Neural cell (in vitro differentiated cells): ENCODE measurements at regions not wholly inside any gene's neighbourhood (a gene's known extent, or its start where the extent isn't known, plus 50 kb on each side); places are given as distances from the start of the nearest gene placed in this dataset.

Experiments used
- H2AFZ ChIP-seq: fragments of 200-600, 300-800 bp; sonication (generic), shearing (Covaris generic); 2 replicates; pipeline ENCODE4 v1.6.0; 2014; ENCODE audit warnings: low read depth, mild to moderate bottlenecking, antibody characterized with exemption, low read length, moderate library complexity
- H3F3A ChIP-seq: fragments of 200-600 bp; shearing (Covaris generic); 2 replicates; pipeline ENCODE4 v1.6.1; 2016; ENCODE audit warnings: mild to moderate bottlenecking, moderate library complexity, mixed read lengths, antibody characterized with exemption, low read length; ENCODE audit not compliant: insufficient read depth, poor library complexity, severe bottlenecking
- H3K27ac ChIP-seq: fragments of 200-600, 300-800 bp; sonication (generic), shearing (Covaris generic); 2 replicates; pipeline ENCODE4 v1.5.1; 2014; ENCODE audit warnings: mild to moderate bottlenecking, low read length, moderate library complexity
- H3K27me3 ChIP-seq: fragments of 300-800, 200-600 bp; sonication (generic), shearing (Covaris generic); 2 replicates; pipeline ENCODE4 v1.6.0; 2014; ENCODE audit warnings: mild to moderate bottlenecking, low read depth, low read length, moderate library complexity; ENCODE audit not compliant: insufficient read depth
- H3K36me3 ChIP-seq: fragments of 300-800, 200-600 bp; sonication (generic), shearing (Covaris generic); 2 replicates; pipeline ENCODE4 v1.5.1; 2014; ENCODE audit warnings: mild to moderate bottlenecking, antibody characterized with exemption, low read length, moderate library complexity; ENCODE audit not compliant: insufficient read depth
- H3K4me2 ChIP-seq: fragments of 300-800, 200-600 bp; sonication (generic), shearing (Covaris generic); 2 replicates; pipeline ENCODE4 v1.6.0; 2014; ENCODE audit warnings: mild to moderate bottlenecking, low read length
- H3K4me3 ChIP-seq: fragments of 300-800, 200-600 bp; sonication (generic), shearing (Covaris generic); 2 replicates; pipeline ENCODE4 v1.5.1; 2014; ENCODE audit warnings: mild to moderate bottlenecking, low read length, moderate library complexity
- H3K79me2 ChIP-seq: fragments of 200-600 bp; shearing (Covaris generic); replicated peaks from 2 replicates; pipeline ENCODE4 v1.6.0; 2014; ENCODE audit warnings: mild to moderate bottlenecking, low read length, moderate library complexity; ENCODE audit not compliant: insufficient read depth
- H3K9ac ChIP-seq: fragments of 300-800, 200-600 bp; sonication (generic), shearing (Covaris generic); 2 replicates; pipeline ENCODE4 v1.6.1; 2016; ENCODE audit warnings: mild to moderate bottlenecking, low read length, mixed read lengths
- H3K9me2 ChIP-seq: fragments of 200-600 bp; shearing (Covaris generic); 2 replicates; pipeline ENCODE4 v1.6.1; 2016; ENCODE audit warnings: mild to moderate bottlenecking, low read length, mixed read lengths; ENCODE audit not compliant: insufficient read depth
- H3K9me3 ChIP-seq: fragments of 200-600, 300-800 bp; sonication (generic), shearing (Covaris generic); 2 replicates; pipeline ENCODE4 v1.6.1; 2016; ENCODE audit warnings: mild to moderate bottlenecking, mixed run types, low read length, moderate library complexity, mixed read lengths
- H4K20me1 ChIP-seq: fragments of 200-600 bp; shearing (Covaris generic); 2 replicates; pipeline ENCODE4 v1.6.1; 2016; ENCODE audit warnings: mild to moderate bottlenecking, mixed run types; ENCODE audit not compliant: insufficient read depth
- EP300 ChIP-seq: fragments of 450-650 bp; conservative IDR thresholded peaks from 2 replicates; pipeline ENCODE4 v1.6.1; 2014; ENCODE audit warnings: antibody characterized with exemption, mild to moderate bottlenecking, moderate library complexity; ENCODE audit not compliant: poor library complexity, severe bottlenecking
- EZH2 ChIP-seq: fragments of 200-600, 300-800 bp; shearing (Covaris generic), sonication (generic); IDR thresholded peaks from 2 replicates; pipeline ENCODE4 v1.6.1; 2014; ENCODE audit warnings: antibody characterized with exemption, low read length, borderline replicate concordance, mild to moderate bottlenecking; ENCODE audit not compliant: insufficient read depth, poor library complexity, severe bottlenecking
- MXI1 ChIP-seq: fragments of 450-650 bp; conservative IDR thresholded peaks from 2 replicates; pipeline ENCODE4 v1.6.1; 2014; ENCODE audit warnings: antibody characterized with exemption, mild to moderate bottlenecking; ENCODE audit not compliant: poor library complexity, severe bottlenecking
- POLR2AphosphoS5 ChIP-seq: IDR thresholded peaks from 2 replicates; pipeline ENCODE4 v1.6.1; 2012
- RAD21 ChIP-seq: fragments of 450-650 bp; conservative IDR thresholded peaks from 2 replicates; pipeline ENCODE4 v1.6.1; 2014; ENCODE audit warnings: antibody characterized with exemption, mild to moderate bottlenecking, moderate library complexity
- SMC3 ChIP-seq: fragments of 450-650 bp; conservative IDR thresholded peaks from 2 replicates; pipeline ENCODE4 v1.6.1; 2014; ENCODE audit warnings: antibody characterized with exemption, mild to moderate bottlenecking, moderate library complexity; ENCODE audit not compliant: poor library complexity
- TAF1 ChIP-seq: IDR thresholded peaks from 2 replicates; pipeline ENCODE4 v1.6.1; 2012; ENCODE audit warnings: low read depth
- TF ChIP-seq, protein P1 (sequence below): fragments of 450-650 bp; IDR thresholded peaks from 2 replicates; pipeline ENCODE4 v1.5.1; 2014; ENCODE audit warnings: antibody characterized with exemption, mild to moderate bottlenecking, moderate library complexity; ENCODE audit not compliant: poor library complexity, severe bottlenecking
- TF ChIP-seq, protein P2 (sequence below): IDR thresholded peaks from 2 replicates; pipeline ENCODE4 v1.6.1; 2012; ENCODE audit warnings: borderline replicate concordance

DNA sequence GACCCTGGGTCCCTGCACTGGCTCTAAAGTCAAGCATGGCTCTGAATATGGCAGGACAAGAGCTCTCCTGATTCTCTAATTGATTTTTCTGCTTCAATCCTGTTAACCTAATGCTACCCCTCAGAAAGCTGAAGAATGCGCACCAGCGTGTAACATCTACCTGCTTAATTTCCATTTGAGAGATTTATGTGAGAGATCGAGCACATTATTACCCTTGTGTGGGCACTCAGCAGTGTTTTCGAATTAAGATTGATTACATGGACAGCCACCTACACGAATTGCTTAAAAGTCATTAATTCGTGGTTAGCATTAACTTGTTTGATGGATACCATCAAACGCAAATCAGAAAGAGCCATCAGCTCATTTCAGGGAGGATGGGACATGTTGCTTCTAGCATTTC is 88.7 kb upstream of the PLPP4 start:
- no peaks in the 10 kb centered on the region for H3K27me3 ChIP-seq
- H3K4me3 ChIP-seq, result no peak overlapping the region
- H4K20me1 ChIP-seq, result no peaks in the 10 kb centered on the region
- H3K9ac ChIP-seq, result no peak overlapping the region
- no peaks in the 10 kb centered on the region for H3F3A ChIP-seq
- TF ChIP-seq, protein P1, sequence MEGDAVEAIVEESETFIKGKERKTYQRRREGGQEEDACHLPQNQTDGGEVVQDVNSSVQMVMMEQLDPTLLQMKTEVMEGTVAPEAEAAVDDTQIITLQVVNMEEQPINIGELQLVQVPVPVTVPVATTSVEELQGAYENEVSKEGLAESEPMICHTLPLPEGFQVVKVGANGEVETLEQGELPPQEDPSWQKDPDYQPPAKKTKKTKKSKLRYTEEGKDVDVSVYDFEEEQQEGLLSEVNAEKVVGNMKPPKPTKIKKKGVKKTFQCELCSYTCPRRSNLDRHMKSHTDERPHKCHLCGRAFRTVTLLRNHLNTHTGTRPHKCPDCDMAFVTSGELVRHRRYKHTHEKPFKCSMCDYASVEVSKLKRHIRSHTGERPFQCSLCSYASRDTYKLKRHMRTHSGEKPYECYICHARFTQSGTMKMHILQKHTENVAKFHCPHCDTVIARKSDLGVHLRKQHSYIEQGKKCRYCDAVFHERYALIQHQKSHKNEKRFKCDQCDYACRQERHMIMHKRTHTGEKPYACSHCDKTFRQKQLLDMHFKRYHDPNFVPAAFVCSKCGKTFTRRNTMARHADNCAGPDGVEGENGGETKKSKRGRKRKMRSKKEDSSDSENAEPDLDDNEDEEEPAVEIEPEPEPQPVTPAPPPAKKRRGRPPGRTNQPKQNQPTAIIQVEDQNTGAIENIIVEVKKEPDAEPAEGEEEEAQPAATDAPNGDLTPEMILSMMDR, result no peak
- TF ChIP-seq TAF1, result no peak
- no peak for TF ChIP-seq EP300
- TF ChIP-seq, protein P2, sequence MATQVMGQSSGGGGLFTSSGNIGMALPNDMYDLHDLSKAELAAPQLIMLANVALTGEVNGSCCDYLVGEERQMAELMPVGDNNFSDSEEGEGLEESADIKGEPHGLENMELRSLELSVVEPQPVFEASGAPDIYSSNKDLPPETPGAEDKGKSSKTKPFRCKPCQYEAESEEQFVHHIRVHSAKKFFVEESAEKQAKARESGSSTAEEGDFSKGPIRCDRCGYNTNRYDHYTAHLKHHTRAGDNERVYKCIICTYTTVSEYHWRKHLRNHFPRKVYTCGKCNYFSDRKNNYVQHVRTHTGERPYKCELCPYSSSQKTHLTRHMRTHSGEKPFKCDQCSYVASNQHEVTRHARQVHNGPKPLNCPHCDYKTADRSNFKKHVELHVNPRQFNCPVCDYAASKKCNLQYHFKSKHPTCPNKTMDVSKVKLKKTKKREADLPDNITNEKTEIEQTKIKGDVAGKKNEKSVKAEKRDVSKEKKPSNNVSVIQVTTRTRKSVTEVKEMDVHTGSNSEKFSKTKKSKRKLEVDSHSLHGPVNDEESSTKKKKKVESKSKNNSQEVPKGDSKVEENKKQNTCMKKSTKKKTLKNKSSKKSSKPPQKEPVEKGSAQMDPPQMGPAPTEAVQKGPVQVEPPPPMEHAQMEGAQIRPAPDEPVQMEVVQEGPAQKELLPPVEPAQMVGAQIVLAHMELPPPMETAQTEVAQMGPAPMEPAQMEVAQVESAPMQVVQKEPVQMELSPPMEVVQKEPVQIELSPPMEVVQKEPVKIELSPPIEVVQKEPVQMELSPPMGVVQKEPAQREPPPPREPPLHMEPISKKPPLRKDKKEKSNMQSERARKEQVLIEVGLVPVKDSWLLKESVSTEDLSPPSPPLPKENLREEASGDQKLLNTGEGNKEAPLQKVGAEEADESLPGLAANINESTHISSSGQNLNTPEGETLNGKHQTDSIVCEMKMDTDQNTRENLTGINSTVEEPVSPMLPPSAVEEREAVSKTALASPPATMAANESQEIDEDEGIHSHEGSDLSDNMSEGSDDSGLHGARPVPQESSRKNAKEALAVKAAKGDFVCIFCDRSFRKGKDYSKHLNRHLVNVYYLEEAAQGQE, result no peak
- TF ChIP-seq SMC3, result no peak
- TF ChIP-seq EZH2, result no peak
- TF ChIP-seq RAD21, result no peak
- TF ChIP-seq MXI1, result no peak
- TF ChIP-seq POLR2AphosphoS5, result no peak
- no peaks in the 10 kb centered on the region for H3K79me2 ChIP-seq
- H3K27ac ChIP-seq, result no peak overlapping the region
- H3K4me2 ChIP-seq, result no peak overlapping the region
- H2AFZ ChIP-seq, result no peak overlapping the region
- H3K9me3 ChIP-seq, result no peaks in the 10 kb centered on the region
- H3K9me2 ChIP-seq, result no peaks in the 10 kb centered on the region
- H3K36me3 ChIP-seq, result no peaks in the 10 kb centered on the region

DNA sequence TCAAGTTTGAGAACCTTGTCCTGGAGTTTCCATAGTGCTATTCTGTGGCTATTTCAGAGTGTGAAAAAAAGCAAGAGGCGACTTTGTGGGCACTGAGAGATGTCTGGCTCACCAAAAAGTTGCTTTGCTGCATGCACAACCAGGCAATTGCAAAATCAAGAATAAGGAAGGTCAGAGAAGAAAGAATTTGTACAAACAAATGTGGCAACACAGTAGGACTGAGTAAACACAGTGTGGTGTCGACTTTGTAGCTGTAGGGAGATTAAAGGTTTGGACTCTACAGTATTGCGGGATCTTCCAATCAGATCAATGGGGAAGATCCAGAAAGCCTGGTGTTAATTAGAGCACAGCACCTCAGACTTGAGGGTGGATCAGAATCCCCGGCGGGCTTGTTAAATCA is 88.1 kb upstream of the PLPP4 start:
- no peak overlapping the region for H3K4me3 ChIP-seq
- no peaks in the 10 kb centered on the region for H4K20me1 ChIP-seq
- TF ChIP-seq TAF1 (no peak), POLR2AphosphoS5 (no peak), SMC3 (no peak), EZH2 (no peak), MXI1 (no peak), RAD21 (no peak), EP300 (no peak)
- TF ChIP-seq, protein P1, result no peak
- TF ChIP-seq, protein P2, result no peak
- no peaks in the 10 kb centered on the region for H3K36me3 ChIP-seq
- H3K27ac ChIP-seq, result no peak overlapping the region
- no peaks in the 10 kb centered on the region for H3K27me3 ChIP-seq
- H3K9me3 ChIP-seq, result no peaks in the 10 kb centered on the region
- no peak overlapping the region for H3K9ac ChIP-seq
- H3K9me2 ChIP-seq, result no peaks in the 10 kb centered on the region
- H2AFZ ChIP-seq, result no peak overlapping the region
- H3F3A ChIP-seq, result no peaks in the 10 kb centered on the region
- no peak overlapping the region for H3K4me2 ChIP-seq
- H3K79me2 ChIP-seq, result no peaks in the 10 kb centered on the region
